Jurkat, Clone E6-1 (cell line): ENCODE measurements at regions not wholly inside any gene's neighbourhood (a gene's known extent, or its start where the extent isn't known, plus 50 kb on each side); places are given as distances from the start of the nearest gene placed in this dataset.

Source experiments
- DNase-seq: peaks from one replicate; pipeline ENCODE4 v3.0.0-alpha.2; 2011; ENCODE audit warnings: low read depth, low spot score
- H3K4me3 ChIP-seq: 2 replicates; pipeline ENCODE4 v1.5.1; 2011; ENCODE audit warnings: mild to moderate bottlenecking, low read length, control low read depth, moderate library complexity

DNA sequence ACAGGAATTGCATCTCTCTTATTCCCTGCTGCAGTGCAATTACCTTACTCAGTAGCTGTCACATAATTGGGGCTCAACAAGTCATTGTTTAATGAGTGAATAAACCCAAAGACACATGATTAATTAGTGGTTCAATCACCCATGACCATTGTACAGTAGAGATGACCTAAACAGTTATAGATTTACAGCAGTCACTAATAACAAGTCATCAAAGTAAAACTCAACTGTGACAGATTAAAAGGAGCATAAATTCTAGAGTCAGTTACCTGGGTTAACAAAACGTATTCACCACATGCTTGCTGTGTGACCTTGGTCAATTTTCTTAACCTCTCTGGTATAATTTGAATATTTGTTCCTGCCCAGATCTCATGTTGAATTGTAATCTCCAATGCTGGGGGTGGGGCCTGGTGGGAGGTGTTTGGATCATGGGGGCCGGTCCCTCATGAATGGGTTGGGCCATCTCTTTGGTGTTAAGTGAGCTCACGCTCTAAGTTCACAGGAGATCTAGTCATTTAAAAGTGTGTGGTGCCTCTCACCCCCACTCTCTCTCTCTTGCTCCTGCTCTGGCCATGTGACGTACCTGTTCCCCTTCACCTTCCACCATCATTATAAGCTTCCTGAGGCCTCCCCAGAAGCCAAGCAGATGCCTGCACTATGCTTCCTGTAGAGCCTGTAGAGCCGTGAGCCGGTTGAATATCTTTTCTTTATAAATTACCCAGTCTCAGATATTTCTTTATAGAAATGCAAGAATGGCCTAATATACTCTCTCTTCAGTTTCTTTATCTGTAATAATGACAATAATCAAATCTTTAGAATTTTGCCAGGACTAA lies 141.9 kb upstream of the PLEKHG7 start:
- no peak for DNase-seq
- H3K4me3 ChIP-seq: no peak overlapping the region

DNA sequence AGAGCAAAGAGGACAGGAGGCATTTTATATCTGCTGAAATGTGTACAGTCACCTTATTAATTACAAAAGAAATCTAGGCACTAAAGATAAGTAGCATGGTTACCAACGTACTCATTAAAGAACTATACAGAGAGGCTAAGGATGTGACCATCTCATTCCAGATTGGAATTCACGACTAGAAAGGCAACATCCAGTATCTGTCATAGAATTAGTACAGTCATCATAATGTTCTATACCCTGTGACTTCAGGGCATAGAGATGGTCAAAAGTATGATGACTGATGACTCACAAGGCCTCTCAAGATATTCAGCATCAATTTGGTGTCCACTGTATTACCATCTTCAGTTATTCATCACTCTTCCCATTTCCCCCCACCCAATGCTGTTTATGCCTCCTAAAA lies 144.0 kb upstream of the PLEKHG7 start:
- H3K4me3 ChIP-seq: no peak overlapping the region
- no peak for DNase-seq

DNA sequence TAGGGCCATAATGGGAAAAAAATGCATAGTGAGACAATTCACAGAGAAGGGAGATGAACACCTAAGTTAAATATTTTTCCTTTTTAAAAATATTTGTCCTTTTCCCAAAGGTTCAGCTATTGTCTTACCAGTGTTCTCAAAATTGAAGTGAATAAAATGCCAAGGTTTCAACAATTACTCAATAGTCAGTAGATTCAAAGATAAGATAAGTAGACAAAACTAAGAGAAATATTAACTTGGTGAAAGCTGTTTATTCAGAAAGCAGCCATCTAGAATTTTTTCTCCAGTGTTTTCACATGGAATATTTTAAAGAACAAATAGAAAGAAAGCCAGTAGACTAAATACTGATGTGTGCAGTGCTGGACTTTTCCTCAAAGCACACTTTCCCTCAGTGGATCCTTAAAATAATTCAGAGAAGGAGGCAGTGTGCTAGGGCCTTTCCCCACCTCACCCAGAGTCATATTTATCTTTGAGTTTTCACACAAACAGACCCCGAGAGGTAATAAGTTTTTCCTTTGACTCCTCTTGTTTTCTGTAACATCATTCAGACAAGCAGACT lies 144.5 kb upstream of the PLEKHG7 start:
- H3K4me3 ChIP-seq: no peak overlapping the region
- DNase-seq: no peak

DNA sequence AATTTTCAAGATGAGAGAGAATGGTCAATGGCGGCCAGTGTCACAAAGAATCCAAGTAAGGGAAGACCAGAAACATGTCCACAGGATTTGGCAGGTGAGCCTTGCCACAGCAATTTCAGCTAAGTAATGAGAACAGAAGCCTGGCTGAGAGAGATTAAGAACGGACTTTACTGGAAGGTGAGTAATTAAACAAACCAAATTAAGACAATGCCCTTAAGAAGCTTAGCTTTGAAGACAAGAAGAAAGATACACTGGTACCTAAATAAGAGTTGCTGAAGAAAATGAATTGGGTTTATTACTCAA lies 145.4 kb upstream of the PLEKHG7 start:
- DNase-seq: no peak
- no peak overlapping the region for H3K4me3 ChIP-seq

DNA sequence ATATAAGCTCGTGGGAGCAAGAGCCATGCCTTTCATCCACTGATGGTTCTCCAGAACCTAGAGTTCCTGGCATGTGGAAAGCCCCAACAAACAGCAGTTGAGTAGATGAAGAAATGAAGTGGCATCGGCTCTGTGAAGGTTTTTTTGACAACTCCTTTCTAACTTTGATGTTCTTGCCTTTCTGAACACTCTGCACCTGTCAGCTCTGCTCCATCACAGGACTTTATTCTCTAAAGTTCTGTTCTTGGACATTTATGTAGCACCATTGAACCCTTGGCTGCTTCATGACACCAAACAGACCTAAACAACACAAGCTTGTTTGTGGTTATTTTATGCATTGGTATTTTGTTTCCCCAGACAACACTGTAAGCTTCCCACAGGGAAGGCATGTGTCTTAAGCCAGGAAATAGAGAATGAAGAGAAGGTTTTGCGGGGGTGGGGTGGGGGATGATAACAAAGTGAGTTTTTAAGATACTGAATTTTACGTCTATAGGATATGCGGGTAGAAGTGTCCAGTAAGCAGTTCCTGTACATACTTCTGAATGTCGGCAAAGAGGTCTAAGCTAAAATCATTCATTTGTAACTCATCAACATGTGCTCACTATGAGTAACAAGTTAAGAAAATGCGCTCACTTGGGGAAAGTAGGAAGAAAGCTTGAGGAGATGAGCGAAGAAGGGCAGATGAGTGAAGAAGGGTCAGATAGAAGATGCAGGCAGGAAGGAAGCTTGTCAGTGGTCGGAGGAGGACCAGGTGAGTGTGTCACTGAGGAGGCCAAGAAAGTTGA lies 146.0 kb upstream of the PLEKHG7 start:
- no peak for DNase-seq
- no peak overlapping the region for H3K4me3 ChIP-seq

DNA sequence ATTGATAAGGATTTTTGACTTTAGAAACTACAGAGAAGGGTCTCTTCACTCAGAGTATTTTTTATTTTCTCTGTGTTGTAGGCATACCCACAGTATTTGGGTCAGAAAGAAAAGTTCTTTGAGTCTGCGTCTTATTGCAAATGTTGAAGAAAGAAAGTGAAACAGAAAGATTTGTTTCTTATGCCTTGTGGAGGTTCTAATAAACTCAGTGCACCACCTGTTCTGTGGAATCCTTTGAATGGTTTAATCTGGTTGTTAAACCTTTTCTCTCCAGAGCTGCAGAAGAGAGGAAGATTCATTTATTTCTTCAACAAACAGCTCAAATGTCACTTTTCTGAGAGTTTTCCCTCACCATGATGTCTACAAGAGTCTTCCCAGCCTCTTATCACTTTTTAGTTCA lies 146.6 kb upstream of the PLEKHG7 start:
- H3K4me3 ChIP-seq: no peak overlapping the region
- DNase-seq: no peak

DNA sequence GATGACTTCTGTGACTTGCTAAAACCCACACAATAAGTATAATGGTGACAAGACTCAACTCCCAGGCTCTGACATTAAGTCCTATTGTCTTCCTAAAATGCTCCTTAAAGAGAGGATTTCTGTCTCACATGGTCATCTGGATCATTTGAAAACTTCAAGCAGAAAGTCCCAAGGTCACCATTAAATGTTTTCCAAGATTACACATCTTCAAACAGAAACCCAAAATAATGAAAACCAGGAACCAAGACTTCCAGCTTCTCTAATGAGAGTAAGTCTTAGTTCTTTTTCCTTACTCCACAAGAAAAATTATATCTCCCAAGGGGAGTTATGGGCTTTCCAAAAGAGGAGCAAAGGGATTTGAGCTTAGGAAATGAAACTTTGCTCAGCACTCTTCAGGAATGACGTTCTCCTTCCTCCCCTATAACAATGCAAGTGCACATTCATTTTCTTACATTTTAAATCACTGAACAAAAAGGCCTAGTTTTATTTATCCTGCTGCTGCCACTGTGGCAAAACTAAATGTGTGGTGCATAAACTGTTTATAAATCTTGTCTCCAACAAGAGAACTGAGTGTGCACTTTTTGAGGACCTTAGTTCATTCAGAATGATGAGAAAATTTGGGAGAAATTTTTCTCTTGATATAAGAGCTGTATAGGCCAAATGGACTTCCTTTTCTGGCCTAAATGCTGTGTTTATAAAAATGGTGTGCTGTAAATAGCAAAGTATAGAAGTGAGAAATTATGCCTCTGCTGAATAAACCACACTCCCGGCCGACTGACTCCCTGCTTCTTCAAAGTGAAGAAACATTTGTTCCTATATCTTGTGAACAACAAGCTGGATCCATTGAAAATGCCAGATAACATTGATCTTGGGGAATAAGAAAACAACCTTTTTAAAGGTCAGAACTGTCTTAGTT lies 148.4 kb upstream of the PLEKHG7 start:
- H3K4me3 ChIP-seq: no peak overlapping the region
- no peak for DNase-seq

DNA sequence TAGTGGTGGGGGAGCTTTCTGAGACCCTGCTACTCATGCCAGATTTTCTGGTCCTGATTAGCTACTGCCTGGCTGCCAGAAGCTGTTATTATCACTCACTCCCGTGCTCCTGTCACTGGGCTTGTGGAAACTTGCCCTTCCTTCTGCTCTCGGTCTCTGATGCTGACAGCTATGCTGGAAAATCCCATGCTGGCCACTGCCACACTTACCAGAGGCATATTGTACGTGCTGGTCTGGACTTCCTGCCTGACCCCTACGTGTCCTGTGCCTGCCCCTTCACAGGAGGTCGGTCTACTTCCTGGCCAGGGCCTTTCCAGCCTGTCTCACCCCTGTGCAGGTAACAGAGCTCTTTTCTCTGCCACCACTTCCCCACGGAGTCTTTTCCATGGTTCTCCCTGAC lies 149.4 kb upstream of the PLEKHG7 start:
- no peak overlapping the region for H3K4me3 ChIP-seq
- no peak for DNase-seq

DNA sequence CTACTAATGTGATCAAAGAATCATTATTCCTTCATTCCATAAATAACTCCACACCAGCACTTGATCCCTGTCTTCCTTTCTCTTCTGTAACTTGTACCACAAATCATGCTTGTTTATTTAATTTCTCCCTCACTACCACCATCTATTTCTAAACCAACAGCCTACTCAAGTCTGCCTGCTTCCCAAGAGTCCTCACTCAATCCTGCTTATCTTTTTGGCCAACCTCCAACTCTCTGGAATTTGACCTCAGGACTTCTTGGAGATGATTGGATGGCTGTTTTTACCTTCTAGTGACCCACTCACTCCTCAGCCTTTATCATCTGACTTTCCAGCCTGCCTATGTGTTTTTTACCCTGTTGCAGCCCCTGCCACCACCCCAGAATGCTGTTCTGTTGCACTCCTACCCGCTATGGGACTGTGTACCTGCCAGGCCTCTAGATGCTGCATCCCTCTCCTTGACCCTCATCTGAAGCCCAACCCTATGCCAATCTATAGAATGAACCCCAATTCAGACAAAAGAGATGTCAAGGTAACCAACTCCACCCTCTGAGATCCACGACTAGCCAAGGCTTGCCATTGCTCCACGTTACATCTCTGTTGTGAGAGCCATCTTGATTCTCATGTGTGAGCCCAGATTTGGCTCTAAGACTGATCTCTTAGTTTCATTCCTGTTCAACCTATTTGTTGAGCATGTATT lies 150.2 kb upstream of the PLEKHG7 start:
- no peak for DNase-seq
- no peak overlapping the region for H3K4me3 ChIP-seq

DNA sequence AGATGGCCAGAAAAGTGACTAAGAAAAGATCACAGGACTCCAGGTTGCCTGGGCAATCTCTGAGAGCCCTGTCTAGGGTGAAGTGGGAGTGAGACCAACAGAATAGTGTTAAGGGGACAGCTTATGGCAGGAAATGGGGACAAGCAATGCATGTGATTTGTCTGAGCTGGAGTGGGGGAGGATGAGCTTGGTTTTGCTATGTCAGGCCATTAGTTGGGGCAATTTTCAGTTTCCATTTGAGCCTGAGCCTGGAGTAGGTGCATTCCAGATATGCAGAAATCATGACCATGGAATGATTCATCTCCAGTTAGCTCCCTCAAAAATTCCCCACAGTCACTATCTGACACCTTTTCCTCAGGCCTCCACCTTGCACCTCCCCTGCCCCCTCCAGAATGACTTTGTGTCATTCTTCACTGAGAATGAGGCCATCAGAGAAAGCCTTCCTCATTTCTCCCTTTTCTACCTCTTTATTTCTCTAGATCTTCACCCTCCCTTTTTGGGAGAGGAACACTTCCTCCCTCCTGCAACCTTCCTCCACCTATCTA lies 150.9 kb upstream of the PLEKHG7 start:
- H3K4me3 ChIP-seq: no peak overlapping the region
- no peak for DNase-seq

DNA sequence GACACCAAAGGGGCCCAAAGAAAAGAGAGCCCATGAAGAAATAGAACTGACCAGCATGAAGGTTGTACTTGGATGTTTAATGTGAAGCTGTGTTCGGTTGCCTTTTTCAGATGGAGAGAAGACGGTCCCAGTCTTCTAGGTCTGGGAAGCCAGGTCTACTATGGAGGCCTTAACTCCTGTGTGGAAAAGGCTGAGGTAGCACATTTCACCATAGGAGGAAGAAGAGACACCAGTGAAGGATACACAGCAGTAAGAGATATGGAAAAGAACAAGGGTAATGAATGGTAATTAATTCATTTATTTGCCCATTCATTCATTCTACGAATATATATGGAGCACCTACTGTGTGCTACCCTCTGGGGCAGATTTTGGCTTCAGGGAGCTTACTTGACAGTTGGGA lies 151.6 kb upstream of the PLEKHG7 start:
- H3K4me3 ChIP-seq: no peak overlapping the region
- no peak for DNase-seq

DNA sequence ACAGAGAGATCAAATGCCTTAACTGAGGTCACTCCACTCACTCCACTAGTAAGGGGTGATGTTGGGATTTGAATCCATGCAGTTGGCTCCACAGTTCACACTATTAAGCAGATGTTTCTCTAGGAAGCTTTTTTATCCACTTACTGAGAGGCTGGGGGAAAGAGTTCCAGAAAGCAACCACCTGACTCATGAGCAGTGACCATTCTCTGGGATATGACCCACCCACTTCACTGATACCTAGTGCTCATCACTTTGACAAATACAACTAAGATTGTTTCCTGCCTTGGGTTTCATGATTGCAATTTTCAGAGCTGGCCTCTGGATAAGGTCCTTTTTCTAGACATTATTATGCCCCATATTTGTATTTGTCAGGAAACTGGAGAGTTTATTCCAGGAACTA lies 152.1 kb upstream of the PLEKHG7 start:
- no peak for DNase-seq
- no peak overlapping the region for H3K4me3 ChIP-seq

DNA sequence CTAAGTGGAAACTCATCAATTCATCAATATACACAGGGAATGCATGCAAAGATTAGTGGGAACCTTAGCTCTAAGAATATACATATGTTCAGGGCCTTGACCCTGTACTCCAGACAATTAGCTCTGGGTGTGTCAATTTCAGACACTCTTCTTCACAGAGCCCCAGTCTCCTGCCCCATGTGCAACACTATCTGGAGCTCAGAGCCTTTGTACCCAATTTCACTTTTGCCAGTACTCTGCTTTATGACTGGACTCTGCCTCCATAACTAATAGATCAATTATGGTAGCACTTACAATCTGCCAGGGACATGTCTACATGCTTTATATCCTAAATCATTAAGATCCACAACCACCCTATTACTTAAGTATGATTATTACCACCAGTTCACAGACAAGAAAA lies 152.5 kb upstream of the PLEKHG7 start:
- H3K4me3 ChIP-seq: no peak overlapping the region

DNA sequence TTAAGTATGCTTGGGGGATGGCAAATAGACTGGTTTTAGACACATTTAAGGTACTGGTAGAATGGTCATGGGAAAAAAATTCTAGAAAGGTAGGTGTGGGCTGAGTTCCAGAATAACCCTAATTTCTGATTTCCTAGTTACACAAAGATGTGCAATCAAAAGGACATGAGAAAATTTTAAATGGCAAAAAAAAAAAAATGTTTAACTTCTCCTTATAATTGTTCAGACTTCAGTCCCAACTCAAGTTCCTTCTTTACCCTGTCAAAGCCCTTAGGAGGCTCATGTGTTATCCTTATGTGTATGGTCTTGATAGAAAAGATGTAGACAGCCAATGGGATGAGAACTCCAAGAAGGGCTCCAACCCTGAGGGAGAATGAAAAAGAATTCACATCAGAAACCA lies 153.3 kb upstream of the PLEKHG7 start:
- DNase-seq: no peak
- no peak overlapping the region for H3K4me3 ChIP-seq

More for the DNA sequence above, 152.5 kb upstream of the PLEKHG7 start:
- DNase-seq: no peak

DNA sequence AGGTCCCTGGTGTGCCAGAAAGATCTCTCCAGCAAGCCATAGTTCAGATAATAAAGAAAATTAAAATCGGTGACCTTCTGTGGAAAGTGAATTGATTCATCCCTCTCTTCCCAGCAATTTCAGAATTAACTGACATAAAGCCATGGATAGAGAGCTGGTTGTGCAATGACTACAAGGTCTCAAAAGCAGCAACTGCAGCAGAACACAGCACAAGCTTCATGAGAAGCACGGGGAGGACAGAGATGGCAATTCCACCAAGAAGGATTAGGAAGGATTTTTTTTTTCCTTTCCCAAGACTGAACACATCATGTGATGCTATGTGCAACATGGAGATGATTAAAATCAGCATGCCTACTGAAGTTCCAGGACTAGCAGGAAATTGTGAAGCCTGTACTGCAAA lies 154.9 kb upstream of the PLEKHG7 start:
- DNase-seq: no peak
- no peak overlapping the region for H3K4me3 ChIP-seq

DNA sequence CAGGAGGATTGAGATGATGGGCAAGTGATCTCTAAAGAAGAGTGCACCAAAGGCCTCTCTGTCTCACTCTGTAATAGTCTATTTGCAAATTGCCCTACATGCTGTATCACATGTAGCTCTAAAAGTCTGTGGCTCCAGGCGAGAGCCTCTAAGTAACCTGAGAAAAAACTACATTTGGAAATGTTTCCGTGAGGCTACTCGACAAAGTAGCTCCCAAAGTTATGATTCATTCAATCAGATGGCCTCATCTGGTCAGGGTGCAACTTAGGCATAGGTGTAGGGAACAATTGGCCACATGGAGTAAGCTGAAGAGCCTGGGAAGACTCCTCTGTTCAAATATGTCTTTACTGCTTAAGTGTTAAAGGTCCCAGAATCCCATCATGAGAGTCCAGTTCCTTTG lies 155.4 kb upstream of the PLEKHG7 start:
- H3K4me3 ChIP-seq: no peak overlapping the region
- no peak for DNase-seq

DNA sequence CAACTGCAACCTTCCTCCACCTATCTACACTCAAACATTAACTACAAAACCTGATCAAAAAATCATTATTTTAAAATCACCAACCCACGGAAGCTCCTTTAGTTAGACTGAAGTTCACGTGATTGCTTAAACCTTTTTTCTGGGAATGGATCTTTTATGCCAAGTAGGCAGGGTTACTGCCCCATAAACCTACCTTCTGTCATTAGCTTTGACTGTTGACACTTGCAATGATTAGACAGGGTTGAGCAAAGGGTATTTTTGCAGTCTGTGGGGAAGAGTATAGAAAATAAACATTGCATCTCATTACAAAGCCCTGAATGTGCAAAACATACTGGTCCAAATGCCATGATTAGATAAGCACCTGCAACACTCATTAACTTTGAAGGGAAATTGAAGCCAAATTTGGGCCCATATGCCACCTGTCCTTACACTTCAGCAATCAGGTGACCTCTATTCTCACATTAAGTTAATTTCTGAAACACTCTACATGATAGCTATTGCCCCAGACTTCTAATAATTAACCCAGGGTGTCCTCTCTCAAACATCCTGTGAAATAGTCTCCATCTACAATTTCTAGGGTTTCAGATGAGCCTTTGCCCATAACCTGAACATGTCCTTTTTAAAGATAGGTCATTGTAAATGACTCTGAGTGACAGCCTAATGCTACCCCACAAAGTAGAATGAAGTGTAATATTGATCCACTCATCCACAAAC lies 156.0 kb upstream of the PLEKHG7 start:
- H3K4me3 ChIP-seq: no peak overlapping the region
- no peak for DNase-seq

DNA sequence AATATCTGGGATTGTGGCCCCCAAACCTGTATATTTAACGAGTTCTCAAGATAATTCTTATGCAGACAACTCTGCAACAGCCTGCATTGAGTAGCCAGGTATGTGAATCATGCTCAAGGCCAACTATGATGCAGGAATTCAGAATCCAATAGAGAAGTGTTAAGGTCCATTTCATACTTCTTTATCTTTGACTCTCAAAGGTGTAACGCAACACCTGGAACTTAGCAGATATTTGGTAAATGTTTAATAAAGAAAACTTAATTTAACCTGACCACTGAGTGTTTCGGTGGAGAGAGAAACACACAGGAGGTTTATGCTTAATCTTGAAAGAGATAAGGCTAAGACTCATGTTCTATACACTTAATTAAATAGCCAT lies 156.5 kb upstream of the PLEKHG7 start:
- no peak overlapping the region for H3K4me3 ChIP-seq
- no peak for DNase-seq
